Spinal cord (tissue), 9 donors: ENCODE measurements at regions not wholly inside any gene's neighbourhood (a gene's known extent, or its start where the extent isn't known, plus 50 kb on each side); places are given as distances from the start of the nearest gene placed in this dataset.

Experiments
- DNase-seq, 6 donors: peaks; one replicate each; pipeline versions ENCODE4 v3.0.0 to v3.0.0-alpha.2; 2013 to 2015; ENCODE audit warnings: low spot score in 6 of 6, low read depth in 4 of 6
- H3K27ac ChIP-seq: one replicate; pipeline ENCODE4 v1.5.1; 2013; ENCODE audit warnings: low read depth, low read length, control low read depth
- H3K27me3 ChIP-seq: one replicate; pipeline ENCODE4 v1.6.1; 2013; ENCODE audit warnings: low read length; ENCODE audit not compliant: control insufficient read depth, insufficient read depth
- H3K36me3 ChIP-seq: one replicate; pipeline ENCODE4 v1.6.1; 2013; ENCODE audit warnings: low read length; ENCODE audit not compliant: control insufficient read depth, insufficient read depth
- H3K4me1 ChIP-seq: one replicate; pipeline ENCODE4 v1.6.1; 2013; ENCODE audit warnings: low read length; ENCODE audit not compliant: control insufficient read depth, insufficient read depth
- H3K4me3 ChIP-seq: one replicate; pipeline ENCODE4 v1.5.1; 2013; ENCODE audit warnings: low read depth, low read length, control low read depth
- H3K9me3 ChIP-seq: one replicate; pipeline ENCODE4 v1.6.1; 2013; ENCODE audit warnings: low read length; ENCODE audit not compliant: control insufficient read depth, insufficient read depth
- WGBS: methylation state at CpG from one replicate; pipeline ENCODE4 v1.1.5; 2013; ENCODE audit warnings: missing lambda C conversion rate; ENCODE audit not compliant: insufficient coverage; 5-methylcytosine and 5-hydroxymethylcytosine counted together
- donor health status: healthy.

- 50% methylated on average over 4 of the region's 6 CpGs for WGBS
- DNase-seq: peak in 3 of 6 donors; percentile 59 to 85 (median 76)
- Histone ChIP-seq H3K27ac (peak overlapping the region; percentile 78), H3K9me3 (no peaks in the 10 kb centered on the region), H3K4me1 (peaks cover 23% of the 10 kb centered on the region), H3K4me3 (no peak overlapping the region), H3K27me3 (no peaks in the 10 kb centered on the region), H3K36me3 (no peaks in the 10 kb centered on the region)
These were observed 167.5 kb upstream of the IL12A start for GRCh38 chr3:159821110-159821509.

- H3K36me3 ChIP-seq: no peaks in the 10 kb centered on the region
- peaks cover 23% of the 10 kb centered on the region for H3K4me1 ChIP-seq
- DNase-seq: no peak
- H3K27ac ChIP-seq: peak overlapping the region; percentile 65
- H3K27me3 ChIP-seq: no peaks in the 10 kb centered on the region
- no peak overlapping the region for H3K4me3 ChIP-seq
- WGBS: no CpG with 5 or more reads among the region's 5 CpGs
- H3K9me3 ChIP-seq: no peaks in the 10 kb centered on the region
These were observed 166.9 kb upstream of the IL12A start for GRCh38 chr3:159821736-159822135.

- Histone ChIP-seq H3K27ac (no peak overlapping the region), H3K27me3 (no peaks in the 10 kb centered on the region), H3K36me3 (no peaks in the 10 kb centered on the region), H3K9me3 (no peaks in the 10 kb centered on the region), H3K4me1 (peaks cover 9% of the 10 kb centered on the region), H3K4me3 (no peak overlapping the region)
- no peak for DNase-seq
- no CpG with 5 or more reads among the region's 3 CpGs for WGBS
These were observed 164.9 kb upstream of the IL12A start for GRCh38 chr3:159823780-159824179.

DNA sequence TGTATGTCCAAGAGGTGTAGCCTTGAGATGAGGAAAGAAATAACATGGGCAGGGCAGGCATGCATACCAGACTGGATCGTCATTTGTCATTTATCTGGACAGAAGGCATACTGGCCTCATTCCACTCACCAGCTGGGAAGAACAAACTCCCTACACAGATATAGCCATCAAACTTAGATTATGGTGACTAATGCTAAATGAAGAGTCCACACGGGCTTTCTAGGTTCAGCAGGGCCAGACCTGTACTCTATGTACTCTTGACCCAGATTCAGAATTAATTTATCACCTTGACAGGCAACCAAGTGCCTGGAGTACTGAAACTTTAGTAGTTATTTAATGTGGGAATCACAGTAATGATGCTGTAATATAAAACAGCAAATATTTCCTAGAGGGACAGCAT lies 164.3 kb upstream of the IL12A start:
- H3K36me3 ChIP-seq: no peaks in the 10 kb centered on the region
- no peak overlapping the region for H3K4me3 ChIP-seq
- H3K9me3 ChIP-seq: no peaks in the 10 kb centered on the region
- DNase-seq: no peak
- no peak overlapping the region for H3K27ac ChIP-seq
- no CpG with 5 or more reads among the region's 2 CpGs for WGBS
- no peaks in the 10 kb centered on the region for H3K27me3 ChIP-seq
- H3K4me1 ChIP-seq: peaks cover 9% of the 10 kb centered on the region

- H3K36me3 ChIP-seq: no peaks in the 10 kb centered on the region
- no peak for DNase-seq
- WGBS: 80% methylated on average over 2 of the region's 5 CpGs
- peaks cover 4% of the 10 kb centered on the region for H3K4me1 ChIP-seq
- H3K27ac ChIP-seq: no peak overlapping the region
- H3K4me3 ChIP-seq: no peak overlapping the region
- no peaks in the 10 kb centered on the region for H3K9me3 ChIP-seq
- no peaks in the 10 kb centered on the region for H3K27me3 ChIP-seq
These were observed 163.3 kb upstream of the IL12A start for GRCh38 chr3:159825216-159825854.

DNA sequence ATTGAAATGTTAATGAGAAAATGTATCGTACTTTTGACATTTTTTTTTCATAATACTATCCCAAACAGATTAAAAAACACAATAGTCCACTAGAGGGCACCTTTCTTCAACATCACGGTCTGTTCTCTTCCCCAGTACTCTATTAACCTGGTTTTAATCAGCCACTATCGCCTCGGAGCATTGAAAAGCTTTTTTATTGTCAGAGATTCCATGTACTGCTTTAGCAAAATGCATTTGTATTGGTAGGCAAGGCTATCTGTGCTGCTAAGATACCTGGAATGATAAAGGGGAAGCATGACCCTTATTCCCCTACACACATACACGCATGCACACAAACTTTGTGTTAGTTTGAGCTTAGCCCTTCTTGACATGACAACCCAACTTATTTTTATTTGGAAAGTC lies 160.1 kb upstream of the IL12A start:
- Histone ChIP-seq H3K27me3 (no peaks in the 10 kb centered on the region), H3K27ac (no peak overlapping the region), H3K4me1 (peaks cover 4% of the 10 kb centered on the region), H3K4me3 (no peak overlapping the region), H3K9me3 (no peaks in the 10 kb centered on the region), H3K36me3 (no peaks in the 10 kb centered on the region)
- 40% methylated on average over 2 of the region's 5 CpGs for WGBS
- peak in 3 of 6 donors; percentile 55 to 93 (median 80) for DNase-seq

GRCh38 chr3:159829056-159829455 lies 159.6 kb upstream of the IL12A start:
- Histone ChIP-seq H3K4me3 (no peak overlapping the region), H3K27me3 (no peaks in the 10 kb centered on the region), H3K27ac (no peak overlapping the region), H3K4me1 (peaks cover 4% of the 10 kb centered on the region), H3K9me3 (no peaks in the 10 kb centered on the region), H3K36me3 (no peaks in the 10 kb centered on the region)
- no peak for DNase-seq
- WGBS: no CpG with 5 or more reads among the region's 4 CpGs

DNA sequence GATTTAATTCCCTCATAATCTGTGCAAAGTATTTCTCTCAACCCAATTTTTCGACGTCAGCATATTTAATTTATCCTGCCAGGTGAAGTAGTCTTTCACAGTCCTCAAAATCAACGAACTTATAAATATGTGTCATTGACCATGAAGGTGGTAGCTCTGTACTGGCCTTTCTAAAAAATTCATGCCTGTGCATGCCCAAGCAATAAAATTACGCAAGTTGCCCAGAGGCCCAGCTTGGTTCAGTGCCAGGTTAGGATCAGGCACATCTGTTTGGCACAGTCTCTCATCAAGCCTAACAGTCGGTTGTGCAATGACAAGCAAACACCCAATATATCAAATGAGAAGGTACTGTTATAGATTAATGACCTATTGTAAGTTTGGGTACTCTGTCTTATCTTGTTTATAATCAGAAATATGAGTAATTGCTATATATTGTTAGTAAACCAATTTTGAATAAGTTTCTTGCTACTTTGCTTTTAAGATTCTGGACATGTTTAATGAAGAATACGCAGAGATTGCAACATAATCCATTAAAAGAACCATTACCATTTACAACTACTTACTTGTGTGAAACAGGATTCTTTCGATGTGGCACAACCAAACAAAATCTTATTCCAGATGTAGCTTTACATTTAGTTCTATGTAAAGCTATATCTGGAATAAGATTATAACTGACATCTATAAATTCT lies 159.0 kb upstream of the IL12A start:
- no peaks in the 10 kb centered on the region for H3K36me3 ChIP-seq
- H3K4me3 ChIP-seq: no peak overlapping the region
- H3K27me3 ChIP-seq: no peaks in the 10 kb centered on the region
- H3K9me3 ChIP-seq: no peaks in the 10 kb centered on the region
- peak in 1 of 6 donors; percentile 63 for DNase-seq
- no peak overlapping the region for H3K27ac ChIP-seq
- peaks cover 4% of the 10 kb centered on the region for H3K4me1 ChIP-seq
- 71% methylated on average over 1 of the region's 7 CpGs for WGBS

DNA sequence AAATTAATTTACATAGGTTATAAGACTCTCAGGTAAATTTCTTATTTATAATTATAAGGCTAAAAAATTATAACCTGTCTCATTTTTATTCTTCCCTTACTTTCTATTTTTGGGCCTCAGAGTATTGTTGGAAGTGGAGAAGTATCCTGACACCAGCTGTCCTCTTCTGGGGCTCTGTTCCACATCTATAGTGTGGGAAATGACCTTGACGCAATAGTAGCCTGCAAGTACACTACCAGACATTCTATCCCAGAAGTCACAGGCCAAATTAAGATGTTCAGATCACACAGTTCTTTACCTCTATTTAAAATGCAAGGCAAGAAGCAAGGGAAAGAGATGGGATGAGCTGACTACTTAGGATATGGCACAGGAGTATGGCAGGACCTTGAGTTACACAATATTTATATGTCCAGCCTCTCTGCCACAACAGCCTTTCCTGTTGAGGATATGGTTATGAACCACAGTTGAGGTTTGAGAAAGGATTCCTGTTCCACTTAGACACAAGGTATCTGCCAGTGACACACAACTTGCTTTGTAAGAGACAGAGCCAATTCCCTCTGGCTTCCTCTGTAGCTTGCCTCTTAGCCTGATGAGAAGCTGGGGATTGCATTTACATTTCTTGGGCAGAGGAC lies 158.0 kb upstream of the IL12A start:
- no peaks in the 10 kb centered on the region for H3K4me1 ChIP-seq
- DNase-seq: no peak

GRCh38 chr3:159831466-159831865 lies 157.2 kb upstream of the IL12A start:
- no peak for DNase-seq
- Histone ChIP-seq H3K27me3 (no peaks in the 10 kb centered on the region), H3K4me1 (no peaks in the 10 kb centered on the region), H3K4me3 (no peak overlapping the region), H3K36me3 (no peaks in the 10 kb centered on the region), H3K27ac (no peak overlapping the region), H3K9me3 (no peaks in the 10 kb centered on the region)
- no CpG with 5 or more reads among the region's 2 CpGs for WGBS

More for the DNA sequence above, 158.0 kb upstream of the IL12A start:
- no CpG with 5 or more reads among the region's 1 CpG for WGBS
- Histone ChIP-seq H3K27me3 (no peaks in the 10 kb centered on the region), H3K4me3 (no peak overlapping the region), H3K36me3 (no peaks in the 10 kb centered on the region), H3K9me3 (no peaks in the 10 kb centered on the region), H3K27ac (no peak overlapping the region)
